ENCODE measurements at regions not wholly inside any gene's neighbourhood (a gene's known extent, or its start where the extent isn't known, plus 50 kb on each side); places are given as distances from the start of the nearest gene placed in this dataset.

DNA sequence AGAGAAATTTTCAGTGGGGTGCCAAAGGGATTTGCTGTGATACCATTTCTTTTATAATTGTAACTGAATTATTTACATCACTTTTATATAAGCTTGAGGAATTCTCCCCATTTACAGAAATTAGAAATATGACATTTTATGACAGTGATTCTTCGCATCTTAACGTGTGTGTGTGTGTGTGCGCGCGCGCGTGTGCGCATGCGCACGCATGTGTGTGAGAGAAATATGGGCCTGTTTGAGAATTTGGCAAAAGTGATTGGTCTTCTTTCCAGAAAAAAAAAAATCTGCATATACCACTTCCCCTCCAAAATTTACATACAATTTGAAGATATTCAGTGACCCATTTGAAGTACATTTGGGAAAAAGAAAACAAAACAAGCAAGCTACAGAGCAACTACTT, 190.7 kb upstream of the PDE4D start:
- no peak for TF ChIP-seq EZH2 (IDR thresholded peaks at IDR 0.05; ENCODE audit: borderline replicate concordance, low read depth, low read length, poor library complexity, severe bottlenecking)
- TF ChIP-seq, protein P1, sequence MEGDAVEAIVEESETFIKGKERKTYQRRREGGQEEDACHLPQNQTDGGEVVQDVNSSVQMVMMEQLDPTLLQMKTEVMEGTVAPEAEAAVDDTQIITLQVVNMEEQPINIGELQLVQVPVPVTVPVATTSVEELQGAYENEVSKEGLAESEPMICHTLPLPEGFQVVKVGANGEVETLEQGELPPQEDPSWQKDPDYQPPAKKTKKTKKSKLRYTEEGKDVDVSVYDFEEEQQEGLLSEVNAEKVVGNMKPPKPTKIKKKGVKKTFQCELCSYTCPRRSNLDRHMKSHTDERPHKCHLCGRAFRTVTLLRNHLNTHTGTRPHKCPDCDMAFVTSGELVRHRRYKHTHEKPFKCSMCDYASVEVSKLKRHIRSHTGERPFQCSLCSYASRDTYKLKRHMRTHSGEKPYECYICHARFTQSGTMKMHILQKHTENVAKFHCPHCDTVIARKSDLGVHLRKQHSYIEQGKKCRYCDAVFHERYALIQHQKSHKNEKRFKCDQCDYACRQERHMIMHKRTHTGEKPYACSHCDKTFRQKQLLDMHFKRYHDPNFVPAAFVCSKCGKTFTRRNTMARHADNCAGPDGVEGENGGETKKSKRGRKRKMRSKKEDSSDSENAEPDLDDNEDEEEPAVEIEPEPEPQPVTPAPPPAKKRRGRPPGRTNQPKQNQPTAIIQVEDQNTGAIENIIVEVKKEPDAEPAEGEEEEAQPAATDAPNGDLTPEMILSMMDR (conservative IDR thresholded peaks at IDR 0.05; ENCODE audit: low read depth, low read length), result no peak

Data from A673 (cell line).